Endothelial cell (in vitro differentiated cells): ENCODE measurements at regions not wholly inside any gene's neighbourhood (a gene's known extent, or its start where the extent isn't known, plus 50 kb on each side); places are given as distances from the start of the nearest gene placed in this dataset.

ENCODE experiments used
- DNase-seq: peaks from one replicate; pipeline ENCODE4 v3.0.0; 2021; ENCODE audit warnings: low spot score
- H3K27ac Mint-ChIP-seq: one replicate; pipeline ENCODE4 v1.8.0; 2021; ENCODE audit warnings: mixed read lengths, inconsistent platforms; ENCODE audit not compliant: unreplicated experiment
- H3K27me3 Mint-ChIP-seq: one replicate; pipeline ENCODE4 v1.8.0; 2021; ENCODE audit warnings: mild to moderate bottlenecking, moderate library complexity, mixed read lengths, inconsistent platforms; ENCODE audit not compliant: unreplicated experiment
- H3K36me3 Mint-ChIP-seq: one replicate; pipeline ENCODE4 v1.8.0; 2021; ENCODE audit warnings: mild to moderate bottlenecking, low read depth, mixed read lengths, inconsistent platforms; ENCODE audit not compliant: unreplicated experiment
- H3K4me1 Mint-ChIP-seq: one replicate; pipeline ENCODE4 v1.8.0; 2021; ENCODE audit warnings: mild to moderate bottlenecking, mixed read lengths, inconsistent platforms; ENCODE audit not compliant: unreplicated experiment
- H3K4me3 Mint-ChIP-seq: one replicate; pipeline ENCODE4 v1.8.0; 2021; ENCODE audit warnings: mild to moderate bottlenecking, mixed read lengths, inconsistent platforms; ENCODE audit not compliant: unreplicated experiment
- H3K9me3 Mint-ChIP-seq: one replicate; pipeline ENCODE4 v1.8.0; 2021; ENCODE audit warnings: mixed read lengths, inconsistent platforms; ENCODE audit not compliant: unreplicated experiment
- TF ChIP-seq, protein P1 (sequence below): fragments of 200-600 bp; sonication (generic); IDR thresholded peaks from one replicate; pipeline ENCODE4 v1.5.0; 2021; ENCODE audit warnings: antibody characterized with exemption; ENCODE audit not compliant: unreplicated experiment

DNA sequence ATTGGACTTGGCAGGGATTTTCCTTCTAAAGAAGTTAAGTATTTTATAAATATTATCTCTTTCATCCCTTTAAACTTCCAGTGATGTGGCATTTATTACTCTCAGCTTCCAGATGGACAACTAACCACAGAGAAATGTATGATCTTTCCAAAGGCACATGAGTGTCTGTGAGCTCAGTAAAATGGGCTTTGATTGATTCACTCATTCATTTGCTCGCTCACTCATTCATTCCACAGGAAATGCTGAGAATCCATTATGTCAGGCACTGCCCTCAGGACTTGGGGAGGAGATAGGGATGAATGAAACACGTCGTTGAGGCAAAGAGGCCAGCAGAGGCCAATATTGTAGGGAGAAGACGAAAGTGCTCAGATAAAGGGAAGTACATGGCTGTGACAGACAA lies 359.3 kb downstream of the EFNB2 start:
- no peaks in the 10 kb centered on the region for H3K27me3 Mint-ChIP-seq
- TF ChIP-seq, protein P1, sequence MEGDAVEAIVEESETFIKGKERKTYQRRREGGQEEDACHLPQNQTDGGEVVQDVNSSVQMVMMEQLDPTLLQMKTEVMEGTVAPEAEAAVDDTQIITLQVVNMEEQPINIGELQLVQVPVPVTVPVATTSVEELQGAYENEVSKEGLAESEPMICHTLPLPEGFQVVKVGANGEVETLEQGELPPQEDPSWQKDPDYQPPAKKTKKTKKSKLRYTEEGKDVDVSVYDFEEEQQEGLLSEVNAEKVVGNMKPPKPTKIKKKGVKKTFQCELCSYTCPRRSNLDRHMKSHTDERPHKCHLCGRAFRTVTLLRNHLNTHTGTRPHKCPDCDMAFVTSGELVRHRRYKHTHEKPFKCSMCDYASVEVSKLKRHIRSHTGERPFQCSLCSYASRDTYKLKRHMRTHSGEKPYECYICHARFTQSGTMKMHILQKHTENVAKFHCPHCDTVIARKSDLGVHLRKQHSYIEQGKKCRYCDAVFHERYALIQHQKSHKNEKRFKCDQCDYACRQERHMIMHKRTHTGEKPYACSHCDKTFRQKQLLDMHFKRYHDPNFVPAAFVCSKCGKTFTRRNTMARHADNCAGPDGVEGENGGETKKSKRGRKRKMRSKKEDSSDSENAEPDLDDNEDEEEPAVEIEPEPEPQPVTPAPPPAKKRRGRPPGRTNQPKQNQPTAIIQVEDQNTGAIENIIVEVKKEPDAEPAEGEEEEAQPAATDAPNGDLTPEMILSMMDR: no peak
- H3K4me1 Mint-ChIP-seq: no peaks in the 10 kb centered on the region
- no peak for DNase-seq
- no peaks in the 10 kb centered on the region for H3K36me3 Mint-ChIP-seq
- no peak overlapping the region for H3K27ac Mint-ChIP-seq
- H3K4me3 Mint-ChIP-seq: no peak overlapping the region
- H3K9me3 Mint-ChIP-seq: no peaks in the 10 kb centered on the region

DNA sequence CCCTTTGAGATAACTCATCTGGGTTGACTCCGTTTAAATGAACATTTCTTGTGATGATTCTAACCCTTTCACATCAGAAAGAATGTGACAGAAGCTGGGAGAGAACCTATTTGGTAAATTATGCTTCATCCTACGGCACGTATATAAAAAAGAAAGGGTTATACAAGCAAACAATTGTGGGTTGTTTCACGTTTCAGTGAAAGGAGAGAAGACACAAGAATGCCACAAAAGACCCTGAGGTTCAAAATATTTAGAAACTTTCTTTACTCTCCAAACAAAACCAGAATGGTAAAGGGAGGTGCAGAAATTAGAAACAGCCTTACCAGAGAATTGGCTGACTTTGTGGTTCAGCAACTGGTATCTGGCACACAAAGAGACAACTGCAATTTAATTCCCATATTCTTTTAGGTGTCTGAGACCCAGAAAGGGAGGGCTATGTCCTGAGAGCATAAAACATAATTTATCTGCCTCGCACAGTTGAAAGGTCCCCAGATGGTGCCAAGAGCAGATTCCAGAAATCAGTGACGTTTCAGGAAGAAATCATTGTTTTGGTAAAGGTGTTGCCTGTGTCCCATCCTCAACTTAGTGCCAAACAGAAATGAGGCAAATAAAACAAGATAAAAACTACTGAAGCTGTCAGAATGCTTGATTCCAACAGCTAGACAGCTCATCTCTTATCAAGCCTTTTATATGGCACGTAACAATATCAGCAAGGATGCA lies 361.4 kb downstream of the EFNB2 start:
- Mint-ChIP-seq H3K4me1 (no peaks in the 10 kb centered on the region), H3K27me3 (no peaks in the 10 kb centered on the region), H3K27ac (no peak overlapping the region), H3K4me3 (no peak overlapping the region), H3K36me3 (no peaks in the 10 kb centered on the region), H3K9me3 (no peaks in the 10 kb centered on the region)
- TF ChIP-seq, protein P1: no peak
- no peak for DNase-seq

DNA sequence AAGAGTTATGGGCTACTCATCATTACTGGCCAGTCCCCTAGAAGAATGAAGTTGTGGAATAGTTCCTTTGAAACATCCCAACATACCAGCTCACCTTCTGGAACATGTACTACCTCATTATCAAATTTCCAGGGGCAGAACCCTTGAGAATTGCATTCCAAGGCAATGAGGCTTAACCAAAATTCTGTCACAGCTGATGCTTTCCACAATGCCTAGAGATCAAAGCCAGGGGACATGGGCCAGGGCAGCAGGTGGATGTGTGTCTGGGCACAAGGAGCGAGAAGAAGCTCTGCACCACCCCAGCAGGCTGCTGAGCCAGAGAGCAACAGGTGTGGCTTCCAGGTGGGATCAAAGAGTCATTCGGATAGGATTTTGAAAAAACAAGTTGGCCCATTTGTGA lies 362.1 kb downstream of the EFNB2 start:
- Mint-ChIP-seq H3K36me3 (no peaks in the 10 kb centered on the region), H3K9me3 (no peaks in the 10 kb centered on the region), H3K4me3 (no peak overlapping the region), H3K27me3 (no peaks in the 10 kb centered on the region), H3K4me1 (no peaks in the 10 kb centered on the region), H3K27ac (no peak overlapping the region)
- TF ChIP-seq, protein P1: no peak
- no peak for DNase-seq

DNA sequence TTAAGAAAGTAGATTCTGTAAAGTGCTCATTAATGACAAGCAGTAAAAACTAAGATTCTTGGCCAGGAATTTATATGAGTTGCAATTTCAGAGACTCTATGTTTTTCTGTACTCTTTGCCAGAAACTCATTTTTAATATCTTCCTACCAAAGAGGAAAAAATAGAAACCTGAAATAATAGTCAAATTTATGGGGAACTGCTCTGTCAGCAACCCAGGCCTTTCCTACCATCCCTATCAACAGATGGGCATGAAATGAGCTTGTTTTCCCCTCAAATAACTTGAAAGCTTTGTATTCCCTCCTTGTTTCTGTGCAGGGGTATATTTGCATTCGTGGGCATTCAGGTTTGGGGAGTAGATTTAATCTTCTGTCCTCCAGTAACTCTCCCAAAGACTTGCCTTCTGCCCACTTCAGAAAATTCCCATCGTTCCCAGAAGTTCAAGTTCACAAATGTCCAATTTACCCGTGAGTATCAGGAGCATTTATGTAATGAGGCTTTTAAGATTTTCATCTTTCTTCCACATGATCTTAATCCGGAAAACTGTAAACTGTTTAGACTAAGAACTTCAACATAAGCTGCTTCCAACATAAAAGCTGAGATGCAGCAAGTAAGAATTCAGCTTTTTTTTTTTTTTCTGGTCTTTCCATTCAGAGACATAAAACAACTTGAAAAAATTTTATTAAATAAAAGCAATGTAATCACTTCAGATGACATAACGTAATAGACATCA lies 363.1 kb downstream of the EFNB2 start:
- Mint-ChIP-seq H3K27me3 (no peaks in the 10 kb centered on the region), H3K4me1 (no peaks in the 10 kb centered on the region), H3K27ac (no peak overlapping the region), H3K9me3 (no peaks in the 10 kb centered on the region), H3K4me3 (no peak overlapping the region), H3K36me3 (no peaks in the 10 kb centered on the region)
- DNase-seq: no peak
- TF ChIP-seq, protein P1: no peak

DNA sequence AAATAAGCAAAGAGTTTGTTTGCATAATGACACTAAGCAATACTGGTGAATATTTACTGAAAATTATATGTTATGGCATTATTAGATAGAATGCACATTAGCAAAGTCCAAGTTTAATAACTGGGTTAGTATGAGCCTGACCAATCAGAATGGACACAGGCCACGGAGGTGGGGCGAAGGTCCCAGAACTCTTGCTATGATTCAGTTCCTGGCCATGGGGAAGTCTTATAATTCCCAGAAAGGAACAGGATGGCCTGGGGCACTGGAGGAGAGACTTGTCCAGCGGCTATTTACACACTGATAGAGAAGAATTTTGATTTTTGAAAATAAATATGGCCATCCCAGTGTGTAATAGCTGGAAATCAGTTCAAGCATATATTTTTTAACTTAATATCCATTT lies 372.0 kb downstream of the EFNB2 start:
- Mint-ChIP-seq H3K36me3 (no peaks in the 10 kb centered on the region), H3K4me1 (peaks cover 6% of the 10 kb centered on the region), H3K27me3 (peaks cover 1% of the 10 kb centered on the region), H3K27ac (no peak overlapping the region), H3K9me3 (no peaks in the 10 kb centered on the region), H3K4me3 (no peak overlapping the region)
- DNase-seq: no peak
- TF ChIP-seq, protein P1: no peak
